HG03558 (cell line): ENCODE measurements at regions not wholly inside any gene's neighbourhood (a gene's known extent, or its start where the extent isn't known, plus 50 kb on each side); places are given as distances from the start of the nearest gene placed in this dataset.

Experiments
- ATAC-seq: cut with Tn5 transposase; IDR thresholded peaks from one replicate; pipeline ENCODE4 v1.9.1; 2021; ENCODE audit warnings: moderate number of reproducible peaks; ENCODE audit not compliant: unreplicated experiment; ENCODE audit errors: extremely low read depth

DNA sequence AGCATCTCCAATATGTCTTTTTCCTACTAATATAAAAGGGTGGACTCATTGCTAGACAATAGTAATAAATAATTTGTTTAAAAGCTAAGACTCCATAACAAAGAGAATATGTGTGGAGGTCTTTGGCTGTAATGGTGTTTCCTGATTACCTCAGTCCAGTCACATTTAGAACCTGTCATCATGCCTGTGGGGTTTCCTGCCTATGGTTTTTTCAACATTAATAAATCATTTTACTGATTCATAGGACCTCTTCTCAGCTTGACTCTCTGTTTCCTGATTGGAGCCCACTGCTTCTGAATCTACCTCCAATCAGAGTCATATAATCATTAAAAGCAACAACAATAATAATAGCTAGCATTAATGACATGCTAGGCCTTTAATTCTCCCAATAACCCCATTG, 52.4 kb upstream of the GNAI1 start:
- no peak for ATAC-seq

DNA sequence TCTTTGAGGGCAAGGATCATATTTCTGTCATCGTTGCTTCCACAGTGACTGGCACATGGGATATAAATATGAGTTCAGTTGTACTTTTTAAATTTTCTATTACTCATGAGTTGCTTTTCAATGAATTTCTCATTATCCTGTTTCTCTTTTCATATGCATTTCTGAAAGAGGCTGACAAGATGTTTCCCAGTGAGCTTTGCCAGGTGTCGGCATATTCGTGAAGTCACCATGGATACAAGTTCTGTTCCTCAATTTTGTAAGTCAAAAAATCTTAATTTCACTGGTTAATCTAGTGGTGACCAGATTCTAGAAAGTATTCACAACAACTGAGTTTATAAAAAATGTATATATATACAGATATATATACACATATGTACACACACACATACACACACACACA, 55.7 kb upstream of the GNAI1 start:
- ATAC-seq = no peak

DNA sequence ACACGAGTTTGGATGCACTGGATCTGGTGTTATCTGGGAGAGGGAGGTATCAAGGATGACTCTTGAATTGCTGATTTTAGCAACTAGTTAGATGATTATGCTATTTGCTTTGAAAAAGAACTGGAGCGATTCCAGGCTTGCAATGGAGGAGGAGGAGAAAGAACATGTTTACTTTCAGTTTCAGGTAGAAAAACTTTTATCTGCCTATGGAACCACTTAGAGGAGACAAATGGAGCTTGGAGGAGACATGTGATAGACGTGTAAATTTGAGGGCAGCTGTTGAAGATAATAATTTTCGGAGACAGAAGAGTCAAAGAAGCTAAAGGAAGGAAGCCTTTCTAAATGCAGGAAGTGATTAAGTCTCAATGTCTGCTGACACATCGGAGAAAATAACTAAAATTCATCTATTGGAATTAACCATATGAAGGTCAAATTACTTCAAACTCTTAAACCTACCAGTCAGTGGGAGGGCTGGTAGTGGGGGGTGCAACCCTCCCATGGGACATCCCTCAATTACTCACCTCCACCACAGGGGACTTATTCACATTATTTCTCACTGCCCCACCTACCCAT, 56.4 kb upstream of the GNAI1 start:
- ATAC-seq = no peak

- no peak for ATAC-seq
Observed at GRCh38 chr7:80070391-80070790, 64.2 kb upstream of the GNAI1 start.

DNA sequence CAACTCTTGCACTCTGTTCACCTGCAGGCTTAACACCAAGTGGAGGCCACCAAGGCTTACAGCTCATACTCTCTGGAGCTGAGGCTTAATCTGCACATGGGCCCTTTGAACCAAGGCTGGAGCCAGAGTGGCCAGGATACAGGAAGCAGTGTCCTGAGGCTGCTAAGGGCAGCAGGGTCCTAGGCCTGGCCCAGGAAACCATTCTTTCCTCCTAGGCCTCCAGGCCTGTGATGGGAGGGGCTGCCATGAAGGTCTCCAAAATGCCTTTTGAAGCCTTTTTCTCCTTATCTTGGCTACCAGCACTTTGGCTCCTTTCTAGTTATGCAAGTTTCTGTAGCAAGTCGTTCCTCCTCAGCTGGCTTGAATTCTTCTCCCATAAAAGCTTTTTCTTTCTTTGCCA, 68.0 kb upstream of the GNAI1 start:
- ATAC-seq = no peak

GRCh38 chr7:80063834-80064233, 70.8 kb upstream of the GNAI1 start:
- ATAC-seq = no peak

DNA sequence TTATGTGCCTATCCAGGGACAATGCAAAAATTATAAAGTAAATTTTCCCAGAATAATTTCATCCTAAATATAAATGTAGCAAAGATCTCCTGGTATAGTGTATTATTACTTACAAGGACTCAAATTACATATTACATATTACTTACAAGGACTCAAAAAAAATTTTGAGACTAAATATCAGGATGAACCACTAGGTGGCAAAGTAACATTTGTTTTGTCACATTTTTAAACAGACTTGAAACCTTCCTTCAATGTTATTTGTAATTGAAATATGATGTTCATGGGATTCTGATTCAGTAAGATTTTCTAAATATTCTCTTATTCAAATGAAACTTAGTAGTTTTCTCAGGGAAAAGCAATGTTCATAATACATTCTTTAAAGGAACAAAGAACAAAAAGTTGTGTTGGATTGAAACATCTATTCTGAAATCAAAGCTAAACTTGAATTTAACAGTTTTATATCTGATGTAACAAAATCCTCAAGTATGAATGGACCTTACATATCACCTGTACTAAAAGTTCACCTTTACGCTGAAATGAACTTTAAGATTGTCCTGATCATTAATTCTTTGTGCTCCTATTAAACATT, 74.3 kb upstream of the GNAI1 start:
- no peak for ATAC-seq

- ATAC-seq = no peak
Observed at GRCh38 chr7:80057488-80057887, 77.1 kb upstream of the GNAI1 start.

DNA sequence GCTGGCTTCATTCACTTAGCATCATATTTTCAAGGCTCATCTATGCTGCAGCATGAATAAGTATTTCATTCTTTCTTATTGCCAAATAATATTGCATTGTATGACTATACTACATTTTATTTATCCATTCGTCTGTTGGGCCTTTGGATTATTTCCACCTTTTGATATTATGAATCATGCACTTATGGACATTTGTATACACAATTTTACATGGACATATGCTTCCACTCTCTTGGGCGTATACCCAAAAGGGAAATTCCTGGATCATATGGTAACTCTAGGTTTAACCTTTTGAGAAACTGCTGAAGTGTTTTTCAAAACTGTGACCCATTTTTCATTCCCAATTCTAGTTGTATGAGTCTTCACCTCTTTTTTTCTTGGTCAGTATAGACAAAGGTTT, 80.3 kb upstream of the GNAI1 start:
- ATAC-seq = no peak

DNA sequence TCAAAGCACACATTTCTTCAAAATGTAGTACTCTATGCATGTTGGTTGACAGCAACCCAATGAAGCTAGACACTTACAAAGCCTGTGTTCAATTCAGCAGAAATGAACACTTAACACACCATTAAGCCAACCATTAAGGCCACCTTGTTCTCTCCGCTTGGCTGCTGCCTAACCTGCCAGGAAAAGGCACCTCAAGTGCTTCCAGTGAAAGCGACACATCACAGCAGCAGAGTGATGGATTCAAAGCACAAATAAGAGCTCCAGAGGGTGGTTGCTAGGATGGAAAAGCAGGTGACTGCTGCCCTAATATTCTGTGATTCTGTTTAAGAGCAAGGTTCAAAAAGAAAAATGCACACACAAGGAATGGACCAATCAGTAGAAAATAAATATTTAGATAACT, 81.5 kb upstream of the GNAI1 start:
- no peak for ATAC-seq

DNA sequence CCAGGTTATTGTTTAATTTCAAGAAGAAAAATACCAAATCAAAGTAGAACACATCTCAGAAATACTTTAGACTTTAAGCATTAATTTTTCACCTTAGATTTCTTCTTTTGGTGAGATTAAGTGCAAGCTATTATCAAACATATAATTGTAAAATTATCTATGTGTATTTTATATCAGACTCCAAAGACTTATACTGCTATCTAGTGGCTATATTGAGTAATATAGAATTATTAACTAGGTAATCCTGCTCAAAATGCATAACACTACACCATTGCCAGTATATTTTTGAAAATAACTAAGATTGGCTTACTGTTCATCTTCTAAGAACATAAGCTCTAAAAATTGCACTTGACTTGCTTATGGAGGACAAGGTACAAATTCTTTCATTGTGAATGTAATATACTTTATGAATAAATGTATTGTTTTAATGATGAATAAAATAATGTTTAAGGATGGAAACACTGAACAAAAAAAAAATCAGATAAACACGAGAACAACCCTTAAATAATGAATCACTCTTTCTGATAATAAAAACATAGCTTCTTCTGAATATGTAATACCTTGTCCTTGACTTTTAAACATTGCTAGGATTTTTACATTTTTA, 86.7 kb upstream of the GNAI1 start:
- ATAC-seq = no peak

DNA sequence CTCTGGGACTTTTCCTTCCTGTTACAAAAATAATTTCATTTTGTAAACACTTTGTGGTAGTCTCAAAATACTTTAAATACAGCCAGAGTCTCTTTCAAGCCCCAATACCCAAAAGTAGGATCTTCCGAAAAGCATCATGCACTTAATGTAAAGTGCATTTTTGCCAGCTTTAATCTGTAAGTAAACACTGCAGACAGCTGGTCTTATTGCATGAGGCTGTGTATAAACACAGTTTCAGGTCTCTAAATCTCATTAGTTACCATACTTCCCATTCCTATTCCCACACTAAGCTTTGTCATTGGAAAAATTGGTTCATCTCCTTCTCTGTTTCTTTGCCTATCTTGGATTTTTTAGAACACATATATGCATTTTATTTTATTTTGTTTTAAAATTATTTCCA, 87.6 kb upstream of the GNAI1 start:
- ATAC-seq = no peak

- ATAC-seq = no peak
Observed at GRCh38 chr7:80044796-80045195, 89.8 kb upstream of the GNAI1 start.

- no peak for ATAC-seq
Observed at GRCh38 chr7:80040752-80041151, 93.9 kb upstream of the GNAI1 start.

DNA sequence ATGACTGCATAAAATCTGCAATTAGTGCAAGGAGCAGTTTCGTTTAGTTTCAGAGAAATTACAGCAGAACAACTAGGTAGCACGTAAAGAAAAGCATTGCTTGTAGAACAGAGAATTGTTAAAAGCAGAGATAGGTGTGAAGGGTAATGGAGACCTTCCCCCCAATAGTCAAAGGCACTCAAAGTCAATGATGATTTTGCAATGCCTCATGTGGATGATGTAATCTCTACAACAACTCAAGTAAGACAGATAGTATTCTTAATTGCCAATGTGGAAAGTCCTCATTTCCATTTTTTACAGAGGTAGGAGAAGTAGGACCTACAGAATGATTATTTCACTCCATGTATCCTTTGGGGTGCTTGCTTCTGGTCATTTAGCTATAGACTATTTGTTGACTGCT, 94.3 kb upstream of the GNAI1 start:
- no peak for ATAC-seq

DNA sequence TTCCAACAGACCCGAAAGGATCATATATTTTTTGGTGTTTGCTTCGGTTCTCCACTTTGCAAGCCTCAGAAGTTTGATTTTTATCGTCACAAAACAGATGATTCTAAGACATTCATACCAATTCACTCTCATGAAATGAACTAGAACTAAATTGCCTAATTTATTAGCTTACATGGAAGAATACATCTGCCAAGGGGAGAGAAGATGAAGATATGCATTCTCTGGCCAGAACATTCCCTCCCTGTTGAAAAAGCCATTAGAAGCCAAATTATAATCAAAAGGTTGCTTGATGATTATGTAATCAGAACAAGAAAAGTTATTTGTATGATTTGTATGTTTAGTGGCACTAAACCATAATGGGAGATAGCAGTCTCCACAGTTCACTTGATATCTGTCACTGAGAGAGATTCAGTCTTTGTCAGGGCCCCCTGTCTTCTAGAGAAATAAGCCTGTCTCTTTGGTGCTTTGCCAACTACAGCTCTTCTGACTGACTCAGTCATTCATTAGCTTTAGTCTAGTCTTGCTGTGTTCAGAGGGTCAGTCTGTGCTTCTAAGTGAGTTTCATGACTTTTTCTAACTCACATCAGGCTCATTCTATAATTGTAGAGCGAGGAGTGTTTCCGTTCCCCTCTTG, 95.3 kb upstream of the GNAI1 start:
- no peak for ATAC-seq

DNA sequence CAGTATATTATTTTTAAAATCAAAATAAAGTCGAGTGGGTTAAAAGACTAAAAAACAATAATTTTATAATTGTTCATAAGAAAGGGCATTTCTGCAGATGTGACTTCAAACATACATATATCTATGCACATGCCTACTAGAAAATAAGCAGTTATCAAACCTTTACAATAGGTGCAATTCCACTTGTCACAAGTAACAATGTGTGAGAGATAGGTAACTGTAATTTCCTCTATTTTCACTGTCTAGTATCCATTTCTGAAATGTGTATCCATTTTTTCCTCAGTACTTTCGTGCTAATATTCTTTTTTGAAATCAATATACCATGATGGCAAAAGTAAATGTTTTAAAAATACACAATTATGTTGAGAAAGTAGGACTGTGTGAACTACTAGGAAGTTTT, 96.9 kb upstream of the GNAI1 start:
- ATAC-seq = no peak

- ATAC-seq = no peak
Observed at GRCh38 chr7:80036107-80036506, 98.5 kb upstream of the GNAI1 start.

DNA sequence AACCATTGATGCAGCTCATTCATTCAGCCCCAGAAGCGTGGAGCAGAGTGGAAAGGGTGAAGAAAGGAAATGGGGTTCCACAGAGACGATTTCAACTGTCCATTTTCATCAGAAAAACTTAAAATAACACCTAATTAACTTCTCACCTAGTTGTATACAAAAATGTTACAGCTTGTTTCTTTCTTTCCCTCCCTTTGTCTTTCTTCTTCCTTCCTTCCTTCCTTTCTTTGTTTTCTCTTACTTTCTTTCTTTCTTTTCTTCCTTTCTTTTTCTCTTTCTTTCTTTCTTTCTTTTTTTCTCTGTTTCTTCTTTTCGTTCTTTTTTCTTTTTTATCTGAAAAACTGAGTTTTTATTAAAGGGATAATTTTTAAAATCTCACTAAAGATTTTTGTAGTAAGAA, 105.9 kb upstream of the GNAI1 start:
- ATAC-seq = no peak

DNA sequence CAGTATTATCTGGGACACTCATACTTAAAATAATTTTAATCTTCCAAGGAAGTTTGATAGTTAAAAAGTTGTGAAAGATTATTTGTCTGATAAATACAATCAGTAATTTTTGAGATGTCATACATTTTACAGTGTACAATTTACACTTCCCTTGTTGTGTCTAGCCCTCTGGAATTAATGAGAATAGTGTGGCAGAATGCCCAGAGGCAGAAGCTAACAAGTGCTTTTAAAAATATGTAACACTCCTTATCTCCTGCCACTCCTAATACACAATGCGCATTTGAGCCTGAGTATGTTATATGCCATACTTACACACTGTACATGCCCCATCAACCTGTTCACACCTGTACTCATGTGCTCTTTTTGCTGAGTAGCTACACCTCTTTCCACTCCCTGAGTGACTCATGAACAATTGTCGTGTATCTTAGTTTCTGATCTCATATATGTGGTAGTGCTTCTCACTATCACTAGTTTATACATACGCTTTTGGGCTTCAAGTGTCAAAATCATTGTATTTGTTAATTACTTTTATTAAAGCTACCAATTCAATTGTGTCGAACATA, 106.9 kb upstream of the GNAI1 start:
- ATAC-seq = no peak

DNA sequence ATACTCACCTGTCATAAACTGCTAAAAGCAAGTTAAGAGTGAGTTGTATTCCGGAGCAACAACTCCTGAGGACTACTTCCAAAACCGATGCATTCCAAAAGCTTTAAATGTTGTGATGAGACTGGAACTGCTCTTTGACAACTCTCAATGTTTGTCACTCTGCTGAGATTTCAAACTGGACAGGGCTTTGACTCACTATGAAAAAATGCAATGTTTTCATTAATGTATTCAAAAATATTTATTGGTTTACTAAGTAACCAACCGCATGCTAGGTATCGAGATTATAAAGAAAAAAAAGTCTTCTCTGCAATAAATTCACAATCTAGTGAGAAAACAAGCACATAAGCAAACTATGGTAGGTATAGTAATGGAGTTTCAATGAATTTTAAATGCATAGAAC, 107.9 kb upstream of the GNAI1 start:
- no peak for ATAC-seq
